ENCODE measurements at regions not wholly inside any gene's neighbourhood (a gene's known extent, or its start where the extent isn't known, plus 50 kb on each side); places are given as distances from the start of the nearest gene placed in this dataset.
"Not testable (repeated sequence)": the region's sequence is repeated elsewhere in the genome, so short reads cannot be mapped to it uniquely, and the experiment has no call there.

DNA sequence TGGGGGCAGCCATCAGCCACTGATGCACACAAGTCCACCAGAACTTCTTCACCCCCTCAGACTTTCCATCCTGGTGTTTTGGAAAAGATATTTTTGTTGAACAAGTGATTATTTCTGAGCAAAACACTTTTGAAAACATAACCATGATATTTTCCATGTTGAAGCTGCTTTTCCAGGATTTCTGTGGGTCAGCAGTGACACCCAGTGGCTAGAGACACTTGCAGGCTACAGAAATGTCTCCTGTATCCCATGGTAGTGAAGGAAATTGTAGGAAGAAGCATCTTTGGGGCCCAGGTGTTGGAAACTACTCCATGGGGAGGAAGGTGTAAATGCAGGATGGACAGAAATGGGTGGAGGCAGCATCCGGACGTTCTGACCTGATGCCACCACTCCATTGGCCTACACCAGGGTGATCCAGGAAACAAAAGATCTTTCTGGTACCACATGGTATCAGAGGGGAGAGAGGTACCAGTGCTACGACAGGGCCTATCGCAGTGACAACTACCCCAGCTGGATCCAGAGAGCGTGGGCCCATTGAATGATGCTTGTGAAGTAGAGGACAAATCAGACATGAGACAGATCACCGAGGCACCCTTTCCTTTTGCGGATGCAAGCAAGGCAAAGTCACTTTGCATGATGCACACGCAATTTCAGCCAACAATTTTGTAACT is 111.7 kb upstream of the COBL start:
- Histone ChIP-seq H3K9ac (ENCODE audit: low read length) (no peak overlapping the region), H3K4me1 (ENCODE audit: insufficient read depth, low read length) (no peaks in the 10 kb centered on the region), H3K9me3 (ENCODE audit: low read length) (no peaks in the 10 kb centered on the region), H3K4me3 (ENCODE audit: low read depth in 1 of 2, low read length in 2 of 2) (no peak overlapping the region), H3K27ac (ENCODE audit: low read depth, low read length) (no peak overlapping the region), H3K36me3 (ENCODE audit: insufficient read depth, low read length) (no peaks in the 10 kb centered on the region), H3K27me3 (ENCODE audit: control insufficient read depth in 1 of 2, insufficient read depth in 2 of 2, low read length in 2 of 2) (no peaks in the 10 kb centered on the region)

DNA sequence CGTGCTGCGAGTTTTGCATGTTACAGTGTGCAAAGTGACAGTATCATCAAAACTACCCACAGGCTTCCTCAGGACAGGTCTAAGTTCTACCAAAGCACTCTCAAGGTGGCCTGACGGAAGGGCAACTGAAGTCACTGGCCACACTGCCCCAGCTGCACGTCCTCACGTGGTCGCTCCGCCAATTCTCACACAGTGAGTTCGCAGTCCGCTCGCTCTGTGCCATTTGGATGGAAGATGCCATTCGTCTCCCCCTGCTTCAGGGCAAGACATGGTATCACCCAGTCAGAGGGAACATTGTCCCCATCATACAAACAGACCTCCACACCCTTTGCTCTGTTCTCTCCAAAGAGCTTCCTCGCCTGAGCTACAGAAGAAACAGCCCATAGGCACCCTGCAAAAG is 109.6 kb upstream of the COBL start:
- no peaks in the 10 kb centered on the region for H3K36me3 ChIP-seq (ENCODE audit: insufficient read depth, low read length)
- no peak overlapping the region for H3K4me3 ChIP-seq (ENCODE audit: low read depth in 1 of 2, low read length in 2 of 2)
- H3K27ac ChIP-seq (ENCODE audit: low read depth, low read length) = no peak overlapping the region
- H3K27me3 ChIP-seq (ENCODE audit: control insufficient read depth in 1 of 2, insufficient read depth in 2 of 2, low read length in 2 of 2) = no peaks in the 10 kb centered on the region
- H3K4me1 ChIP-seq (ENCODE audit: insufficient read depth, low read length) = no peaks in the 10 kb centered on the region
- no peaks in the 10 kb centered on the region for H3K9me3 ChIP-seq (ENCODE audit: low read length)
- H3K9ac ChIP-seq (ENCODE audit: low read length) = no peak overlapping the region

DNA sequence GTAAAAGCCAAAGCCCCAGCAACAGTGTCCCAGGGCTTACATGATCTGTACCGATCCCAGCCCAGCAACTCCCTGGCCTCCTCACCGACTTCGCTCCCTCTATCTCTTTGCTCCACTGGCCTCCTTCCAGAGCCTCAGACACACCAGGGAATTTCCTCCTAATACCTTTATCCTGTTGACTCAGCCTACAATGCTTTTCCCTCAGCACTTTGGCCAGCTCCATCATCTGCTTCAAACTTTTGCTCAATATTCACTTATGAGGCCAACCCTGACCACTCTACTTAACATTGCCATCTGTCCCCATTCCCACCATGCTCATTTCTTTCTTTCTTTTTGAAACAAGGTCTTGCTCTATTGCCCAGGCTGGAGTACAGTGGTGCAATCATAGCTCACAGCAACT is 93.3 kb upstream of the COBL start:
- H3K4me3 ChIP-seq (ENCODE audit: low read depth in 1 of 2, low read length in 2 of 2); H3K4me1 ChIP-seq (ENCODE audit: insufficient read depth, low read length); H3K27ac ChIP-seq (ENCODE audit: low read depth, low read length); H3K9me3 ChIP-seq (ENCODE audit: low read length); H3K36me3 ChIP-seq (ENCODE audit: insufficient read depth, low read length); H3K9ac ChIP-seq (ENCODE audit: low read length); H3K27me3 ChIP-seq (ENCODE audit: control insufficient read depth in 1 of 2, insufficient read depth in 2 of 2, low read length in 2 of 2): not testable (repeated sequence)

DNA sequence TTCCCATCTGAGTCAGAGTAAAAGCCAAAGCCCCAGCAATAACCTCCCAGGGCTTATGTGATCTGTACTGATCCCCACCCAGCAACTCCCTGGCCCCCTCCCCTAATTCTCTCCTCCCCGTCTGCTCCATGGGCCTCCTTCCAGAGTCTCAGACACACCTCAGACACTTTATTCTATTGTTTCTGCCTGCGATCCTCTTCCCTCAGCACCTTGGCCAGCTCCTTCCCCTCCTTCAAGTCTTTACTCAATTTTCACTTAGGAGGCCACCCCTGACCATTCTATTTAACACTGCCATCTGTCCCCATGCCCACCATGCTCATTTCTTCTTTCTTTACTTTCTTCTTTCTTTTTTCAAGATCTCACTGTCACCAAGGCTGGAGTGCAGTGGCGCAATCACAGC is 81.0 kb upstream of the COBL start:
- H3K27ac ChIP-seq (ENCODE audit: low read depth, low read length); H3K4me1 ChIP-seq (ENCODE audit: insufficient read depth, low read length); H3K36me3 ChIP-seq (ENCODE audit: insufficient read depth, low read length); H3K4me3 ChIP-seq (ENCODE audit: low read depth in 1 of 2, low read length in 2 of 2); H3K9me3 ChIP-seq (ENCODE audit: low read length); H3K27me3 ChIP-seq (ENCODE audit: control insufficient read depth in 1 of 2, insufficient read depth in 2 of 2, low read length in 2 of 2); H3K9ac ChIP-seq (ENCODE audit: low read length): not testable (repeated sequence)

DNA sequence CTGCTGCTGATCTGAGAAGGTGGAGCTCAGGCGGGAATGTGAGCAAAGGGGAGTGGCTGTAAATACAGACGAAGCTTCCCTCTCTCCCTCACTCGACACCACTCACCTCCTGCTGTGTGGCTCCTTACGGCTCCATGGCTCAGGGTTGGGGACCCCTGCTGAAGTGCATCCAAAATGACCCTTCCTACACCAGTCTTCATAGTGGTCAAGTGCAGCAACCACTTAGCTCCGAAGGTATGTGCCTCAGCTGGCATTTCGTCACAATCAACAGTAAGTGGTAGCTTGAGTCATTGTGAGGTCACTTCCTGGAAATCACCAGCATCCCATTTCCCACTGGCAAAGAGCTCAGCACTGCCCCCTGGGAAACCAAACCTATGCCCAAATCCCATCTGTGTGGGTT is 76.4 kb upstream of the COBL start:
- H3K36me3 ChIP-seq (ENCODE audit: insufficient read depth, low read length); H3K27ac ChIP-seq (ENCODE audit: low read depth, low read length); H3K9ac ChIP-seq (ENCODE audit: low read length); H3K4me3 ChIP-seq (ENCODE audit: low read depth in 1 of 2, low read length in 2 of 2); H3K9me3 ChIP-seq (ENCODE audit: low read length); H3K4me1 ChIP-seq (ENCODE audit: insufficient read depth, low read length); H3K27me3 ChIP-seq (ENCODE audit: control insufficient read depth in 1 of 2, insufficient read depth in 2 of 2, low read length in 2 of 2): not testable (repeated sequence)

DNA sequence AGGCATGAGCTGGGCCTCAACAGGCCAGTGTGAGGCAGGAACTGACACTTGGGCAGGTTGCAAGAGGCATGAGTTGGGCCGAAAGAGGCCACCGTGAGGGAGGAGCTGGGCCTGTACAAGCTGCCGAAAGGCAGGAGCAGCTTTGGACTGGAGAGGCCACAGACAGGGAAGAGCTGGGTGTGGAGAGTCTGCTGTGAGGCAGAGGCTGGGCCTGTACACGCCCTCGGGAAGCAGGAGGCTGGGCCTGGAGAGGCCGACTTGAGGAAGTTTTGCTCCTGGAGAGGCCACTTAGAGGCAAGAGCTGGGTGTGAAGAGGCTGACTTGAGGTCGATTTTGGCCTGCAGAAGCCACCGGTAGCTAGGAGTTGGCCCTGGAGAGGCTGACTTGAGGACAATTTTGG is 73.3 kb upstream of the COBL start:
- H3K27me3 ChIP-seq (ENCODE audit: control insufficient read depth in 1 of 2, insufficient read depth in 2 of 2, low read length in 2 of 2); H3K4me3 ChIP-seq (ENCODE audit: low read depth in 1 of 2, low read length in 2 of 2); H3K4me1 ChIP-seq (ENCODE audit: insufficient read depth, low read length); H3K9me3 ChIP-seq (ENCODE audit: low read length); H3K27ac ChIP-seq (ENCODE audit: low read depth, low read length); H3K36me3 ChIP-seq (ENCODE audit: insufficient read depth, low read length); H3K9ac ChIP-seq (ENCODE audit: low read length): not testable (repeated sequence)

DNA sequence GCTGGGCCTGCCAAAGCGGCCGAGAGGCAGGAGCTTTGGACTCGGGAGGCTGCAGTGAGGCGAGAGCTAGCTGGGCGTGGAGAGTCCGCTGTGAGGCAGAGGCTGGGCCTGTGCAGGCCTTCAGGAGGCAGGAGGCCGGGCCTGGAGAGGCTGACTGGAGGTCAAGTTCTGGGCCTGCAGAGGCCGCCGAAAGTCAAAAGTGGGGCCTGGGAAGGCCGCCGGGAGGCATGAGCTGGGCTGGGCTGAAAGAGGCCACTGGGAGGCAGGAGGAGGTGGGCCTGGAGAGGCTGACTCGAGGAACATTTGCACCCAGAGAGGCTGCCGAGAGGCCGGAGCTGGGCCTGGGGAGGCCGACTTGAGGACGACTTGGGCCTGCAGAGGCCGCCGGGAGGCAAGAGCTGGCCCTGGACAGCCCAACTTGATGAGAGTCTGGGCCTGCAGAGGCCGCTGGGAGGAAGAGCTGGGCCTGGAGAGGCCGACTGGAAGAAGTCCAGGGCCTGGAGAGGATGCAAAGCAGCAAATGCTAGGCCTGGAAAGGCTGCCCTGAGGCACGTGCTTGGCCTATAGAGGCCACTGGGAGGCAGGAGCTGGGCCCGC is 72.7 kb upstream of the COBL start:
- H3K27me3 ChIP-seq (ENCODE audit: control insufficient read depth in 1 of 2, insufficient read depth in 2 of 2, low read length in 2 of 2); H3K36me3 ChIP-seq (ENCODE audit: insufficient read depth, low read length); H3K4me3 ChIP-seq (ENCODE audit: low read depth in 1 of 2, low read length in 2 of 2); H3K9ac ChIP-seq (ENCODE audit: low read length); H3K4me1 ChIP-seq (ENCODE audit: insufficient read depth, low read length); H3K27ac ChIP-seq (ENCODE audit: low read depth, low read length); H3K9me3 ChIP-seq (ENCODE audit: low read length): not testable (repeated sequence)

DNA sequence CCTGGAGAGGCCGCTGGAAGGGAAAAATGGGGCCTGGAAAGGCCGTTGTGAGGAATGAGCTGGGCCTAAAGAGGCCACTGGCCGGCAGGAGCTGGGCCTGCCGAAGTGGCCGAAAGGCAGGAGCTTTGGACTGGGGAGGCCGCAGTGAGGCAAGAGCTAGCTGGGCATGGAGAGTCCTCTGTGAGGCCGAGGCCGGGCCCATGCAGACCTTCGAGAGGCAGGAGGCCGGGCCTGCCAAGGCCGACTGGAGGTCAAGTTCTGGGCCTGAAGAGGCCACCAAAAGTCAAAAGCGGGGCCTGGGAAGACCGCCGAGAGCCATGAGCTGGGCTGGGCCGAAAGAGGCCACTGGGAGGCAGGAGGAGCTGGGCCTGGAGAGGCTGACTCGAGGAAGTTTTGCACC is 71.6 kb upstream of the COBL start:
- H3K9ac ChIP-seq (ENCODE audit: low read length); H3K4me1 ChIP-seq (ENCODE audit: insufficient read depth, low read length); H3K27ac ChIP-seq (ENCODE audit: low read depth, low read length); H3K9me3 ChIP-seq (ENCODE audit: low read length); H3K36me3 ChIP-seq (ENCODE audit: insufficient read depth, low read length); H3K27me3 ChIP-seq (ENCODE audit: control insufficient read depth in 1 of 2, insufficient read depth in 2 of 2, low read length in 2 of 2); H3K4me3 ChIP-seq (ENCODE audit: low read depth in 1 of 2, low read length in 2 of 2): not testable (repeated sequence)

DNA sequence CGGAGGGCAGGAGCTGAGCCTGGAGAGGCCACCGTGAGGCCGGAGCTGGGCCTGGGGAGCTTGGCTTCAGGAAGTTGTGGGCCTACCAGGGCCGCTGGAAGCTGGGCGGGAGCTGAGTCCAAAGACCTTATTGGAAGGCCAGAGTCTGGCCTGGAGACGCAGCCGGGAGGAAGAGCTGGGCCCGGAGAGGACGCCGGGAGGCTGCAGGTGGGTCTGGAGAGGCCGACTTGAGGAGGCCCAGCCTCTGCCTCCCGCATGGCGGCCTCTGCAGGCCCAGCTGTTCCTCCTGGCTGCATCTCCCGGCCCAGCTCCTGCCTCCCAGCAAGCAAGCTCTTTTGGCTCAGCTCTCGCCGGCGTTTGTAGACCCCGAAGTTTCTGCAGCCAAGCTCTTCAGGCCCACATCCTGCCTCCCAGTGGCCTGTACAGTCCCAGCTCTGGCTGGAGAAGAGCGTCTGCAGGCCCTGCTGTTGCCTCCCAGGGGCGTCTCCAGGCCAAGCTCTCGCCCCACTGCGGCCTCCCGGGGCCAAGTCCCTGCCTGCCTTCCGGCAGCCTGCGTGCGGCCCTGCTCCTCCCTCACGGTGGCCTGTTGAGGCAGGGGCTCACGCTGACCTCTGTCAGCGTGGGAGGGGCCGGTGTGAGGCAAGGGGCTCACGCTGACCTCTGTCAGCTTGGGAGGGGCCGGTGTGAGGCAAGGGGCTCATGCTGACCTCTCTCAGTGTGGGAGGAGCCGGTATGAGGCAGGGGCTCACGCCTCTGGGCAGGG is 70.4 kb upstream of the COBL start:
- not testable (repeated sequence) for H3K9me3 ChIP-seq (ENCODE audit: low read length); H3K27me3 ChIP-seq (ENCODE audit: control insufficient read depth in 1 of 2, insufficient read depth in 2 of 2, low read length in 2 of 2); H3K4me3 ChIP-seq (ENCODE audit: low read depth in 1 of 2, low read length in 2 of 2); H3K36me3 ChIP-seq (ENCODE audit: insufficient read depth, low read length); H3K4me1 ChIP-seq (ENCODE audit: insufficient read depth, low read length); H3K9ac ChIP-seq (ENCODE audit: low read length); H3K27ac ChIP-seq (ENCODE audit: low read depth, low read length)

DNA sequence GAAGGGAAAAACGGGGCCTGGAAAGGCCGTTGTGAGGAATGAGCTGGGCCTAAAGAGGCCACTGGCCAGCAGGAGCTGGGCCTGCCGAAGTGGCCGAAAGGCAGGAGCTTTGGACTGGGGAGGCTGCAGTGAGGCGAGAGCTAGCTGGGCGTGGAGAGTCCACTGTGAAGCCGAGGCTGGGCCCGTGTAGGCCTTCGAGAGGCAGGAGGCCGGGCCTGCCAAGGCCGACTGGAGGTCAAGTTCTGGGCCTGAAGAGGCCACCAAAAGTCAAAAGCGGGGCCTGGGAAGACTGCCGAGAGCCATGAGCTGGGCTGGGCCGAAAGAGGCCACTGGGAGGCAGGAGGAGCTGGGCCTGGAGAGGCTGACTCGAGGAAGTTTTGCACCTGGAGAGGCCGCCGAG is 69.6 kb upstream of the COBL start:
- not testable (repeated sequence) for H3K4me1 ChIP-seq (ENCODE audit: insufficient read depth, low read length); H3K27ac ChIP-seq (ENCODE audit: low read depth, low read length); H3K9ac ChIP-seq (ENCODE audit: low read length); H3K36me3 ChIP-seq (ENCODE audit: insufficient read depth, low read length); H3K27me3 ChIP-seq (ENCODE audit: control insufficient read depth in 1 of 2, insufficient read depth in 2 of 2, low read length in 2 of 2); H3K4me3 ChIP-seq (ENCODE audit: low read depth in 1 of 2, low read length in 2 of 2); H3K9me3 ChIP-seq (ENCODE audit: low read length)

DNA sequence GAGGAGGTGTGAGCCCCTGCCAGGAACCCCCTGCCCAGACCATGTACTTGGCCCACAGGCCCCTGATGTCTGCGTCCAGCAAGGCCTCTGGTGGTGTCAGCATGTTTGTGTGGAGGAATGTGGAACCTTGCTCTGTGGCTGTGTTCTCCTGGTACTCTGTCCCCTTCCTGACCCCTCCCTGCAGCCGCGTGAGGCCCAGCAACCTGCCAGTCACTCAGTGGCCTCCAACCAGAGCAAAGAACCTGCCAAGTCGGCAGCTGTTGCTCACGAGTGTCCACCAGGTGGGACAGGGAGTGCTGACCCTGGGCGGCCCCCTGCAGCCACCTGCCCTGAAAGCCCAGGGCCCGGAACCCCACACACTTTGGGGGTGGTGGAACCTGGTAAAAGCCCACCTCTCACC is 65.6 kb upstream of the COBL start:
- H3K9ac ChIP-seq (ENCODE audit: low read length) = not testable (repeated sequence)

More for the DNA sequence above, 65.6 kb upstream of the COBL start:
- H3K4me1 ChIP-seq (ENCODE audit: insufficient read depth, low read length); H3K9me3 ChIP-seq (ENCODE audit: low read length); H3K27me3 ChIP-seq (ENCODE audit: control insufficient read depth in 1 of 2, insufficient read depth in 2 of 2, low read length in 2 of 2); H3K36me3 ChIP-seq (ENCODE audit: insufficient read depth, low read length); H3K4me3 ChIP-seq (ENCODE audit: low read depth in 1 of 2, low read length in 2 of 2); H3K27ac ChIP-seq (ENCODE audit: low read depth, low read length): not testable (repeated sequence)
